Aorta (tissue), 5 donors: ENCODE measurements at regions not wholly inside any gene's neighbourhood (a gene's known extent, or its start where the extent isn't known, plus 50 kb on each side); places are given as distances from the start of the nearest gene placed in this dataset.

ENCODE experiments used
- ATAC-seq: fragments of 200-7000 bp; cut with Tn5 transposase; one replicate; pipeline ENCODE4 v1.9.1; 2022; ENCODE audit warnings: moderate library complexity; ENCODE audit not compliant: low FRiP score
- DNase-seq, 2 donors: peaks; one replicate each; pipeline ENCODE4 v3.0.0-alpha.2; 2020
- H3K27ac ChIP-seq, 2 donors: one replicate each; pipeline ENCODE4 v1.5.1; 2013; ENCODE audit warnings: low read length in 2 of 2, mild to moderate bottlenecking in 2 of 2, moderate library complexity in 2 of 2, control low read depth in 1 of 2, inconsistent platforms in 1 of 2, low read depth in 1 of 2
- H3K27me3 ChIP-seq, 2 donors: one replicate each; pipeline ENCODE4 v1.6.1; 2013; ENCODE audit warnings: control low read depth in 1 of 2, low read length in 1 of 2, mild to moderate bottlenecking in 1 of 2, moderate library complexity in 1 of 2; ENCODE audit not compliant: insufficient read depth in 2 of 2, control insufficient read depth in 1 of 2
- H3K36me3 ChIP-seq, 2 donors: one replicate each; pipeline ENCODE4 v1.6.1; 2013; ENCODE audit warnings: control low read depth in 1 of 2, low read length in 1 of 2, mild to moderate bottlenecking in 1 of 2; ENCODE audit not compliant: insufficient read depth in 2 of 2, control insufficient read depth in 1 of 2
- H3K4me1 ChIP-seq, 2 donors: one replicate each; pipeline ENCODE4 v1.6.1; 2013; ENCODE audit warnings: low read length in 2 of 2, control low read depth in 1 of 2, mild to moderate bottlenecking in 1 of 2, moderate library complexity in 1 of 2; ENCODE audit not compliant: insufficient read depth in 2 of 2, control insufficient read depth in 1 of 2
- H3K4me3 ChIP-seq, 2 donors: one replicate each; pipeline ENCODE4 v1.5.1; 2013; ENCODE audit warnings: low read length in 2 of 2, control low read depth in 1 of 2, mild to moderate bottlenecking in 1 of 2
- H3K9me3 ChIP-seq: one replicate; pipeline ENCODE4 v1.6.1; 2013; ENCODE audit warnings: mild to moderate bottlenecking, low read length; ENCODE audit not compliant: control insufficient read depth
- WGBS, 2 donors: extraction: QIAGEN DNeasy Blood & Tissue Kit; methylation state at CpG; one replicate each; pipeline ENCODE4 v1.1.7; 2013; 5-methylcytosine and 5-hydroxymethylcytosine counted together
- intact Hi-C, 2 donors: fragments of 100-400 bp; cut with DNase I; formaldehyde crosslinking; loops; one replicate each; pipeline versions ENCODE4 v1.14.2 to v1.15.0; 2022
- donor health status: healthy with polysubstance abuse.
- donor health status: Bipolar disorder and iron deficiency.
- donor health status: DM: no; HTN: no; CAD: no.
- donor health status: DM: no; HTN: no; CAD: no.
- donor health status: DM: yes; HTN: yes; CAD: no.

DNA sequence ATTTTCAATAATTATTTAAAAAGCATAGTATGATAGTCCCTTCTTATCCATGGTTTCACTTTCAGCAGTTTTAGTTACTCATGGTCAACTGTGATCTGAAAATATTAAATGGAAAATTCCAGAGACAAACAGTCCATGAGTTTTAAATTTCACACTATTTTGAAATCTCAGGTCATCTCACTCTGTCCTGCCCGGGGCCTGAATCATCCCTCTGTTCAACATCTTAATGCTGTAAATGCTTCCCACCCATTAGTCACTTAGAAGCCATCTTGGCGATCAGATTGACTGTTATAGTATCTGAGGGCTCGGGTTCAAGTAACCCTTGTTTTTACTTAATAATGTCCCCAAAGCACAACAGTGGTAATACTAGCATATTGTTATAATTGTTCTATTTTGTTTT is 1509.3 kb downstream of the FAM181B start:
- no peak overlapping the region for H3K27ac ChIP-seq
- intact Hi-C loops: no loop called here
- WGBS, 2 donors: 82 to 95% methylated on average over 3 of the region's 3 CpGs
- H3K36me3 ChIP-seq: no peaks in the 10 kb centered on the region
- H3K4me1 ChIP-seq: no peaks in the 10 kb centered on the region
- H3K27me3 ChIP-seq: no peaks in the 10 kb centered on the region
- no peaks in the 10 kb centered on the region for H3K9me3 ChIP-seq
- DNase-seq: no peak
- ATAC-seq: no peak
- no peak overlapping the region for H3K4me3 ChIP-seq

DNA sequence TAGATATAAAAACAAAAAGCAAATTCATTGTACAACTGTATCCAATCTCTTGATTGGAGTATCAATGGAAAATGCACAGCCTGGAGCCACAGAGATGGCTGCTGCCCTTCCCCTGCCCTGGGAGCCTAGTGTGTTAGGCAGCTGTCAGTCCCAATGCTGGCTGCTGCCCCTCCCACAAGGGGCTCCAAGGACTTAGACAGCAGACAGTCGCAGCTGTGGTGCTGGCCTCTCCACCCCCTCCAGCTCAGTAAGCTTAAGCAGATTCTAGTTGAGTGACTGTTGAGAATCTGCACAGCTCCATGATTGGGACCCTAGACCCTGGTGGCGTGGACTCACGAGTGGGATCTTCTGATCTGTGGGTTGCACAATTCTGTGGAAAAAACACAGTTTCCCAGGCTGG is 1511.2 kb downstream of the FAM181B start:
- no peak overlapping the region for H3K27ac ChIP-seq
- H3K9me3 ChIP-seq: no peaks in the 10 kb centered on the region
- no peak overlapping the region for H3K4me3 ChIP-seq
- ATAC-seq (no peak), DNase-seq (no peak)
- intact Hi-C loops: no loop called here
- no peaks in the 10 kb centered on the region for H3K27me3 ChIP-seq
- H3K4me1 ChIP-seq: no peaks in the 10 kb centered on the region
- WGBS, 2 donors: 84% methylated on average over 3 of the region's 3 CpGs
- H3K36me3 ChIP-seq: no peaks in the 10 kb centered on the region

DNA sequence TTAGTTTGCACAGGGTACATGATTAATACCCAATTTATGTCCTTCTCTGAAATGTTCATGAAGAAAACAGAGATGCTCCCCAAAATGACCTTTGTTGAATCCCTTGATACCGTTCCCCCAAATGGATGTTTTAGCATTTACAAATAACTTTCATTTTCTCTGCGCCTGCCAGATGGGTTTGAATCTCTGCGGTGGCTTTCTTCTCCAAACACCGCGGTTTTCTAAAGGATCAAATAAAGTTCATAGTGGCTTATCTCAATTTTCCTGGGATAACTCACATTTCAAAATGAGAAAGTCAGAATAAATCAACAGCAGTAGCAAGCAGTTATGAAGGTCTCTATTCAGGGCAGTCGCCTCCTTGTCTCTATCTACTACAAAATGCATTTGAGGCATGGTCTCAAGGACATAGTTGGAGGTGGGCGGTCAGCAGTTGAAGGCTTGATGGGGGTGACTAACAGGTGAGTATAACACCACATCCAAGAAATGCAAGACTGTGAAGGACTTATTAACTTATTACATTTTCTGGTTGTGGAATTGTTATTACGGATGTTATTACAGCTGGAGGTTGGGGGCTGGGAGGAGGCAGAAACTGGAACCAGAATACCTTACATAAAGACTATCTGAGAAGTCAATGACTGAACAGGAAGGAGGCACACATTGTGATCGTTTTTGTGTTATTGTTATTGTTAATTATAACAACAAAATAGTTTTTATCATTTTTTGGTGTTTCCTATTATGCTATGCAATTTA is 1513.3 kb downstream of the FAM181B start:
- intact Hi-C loops: no loop called here
- no peaks in the 10 kb centered on the region for H3K4me1 ChIP-seq
- no peaks in the 10 kb centered on the region for H3K36me3 ChIP-seq
- no peaks in the 10 kb centered on the region for H3K27me3 ChIP-seq
- ATAC-seq (no peak), DNase-seq (no peak)
- no peak overlapping the region for H3K27ac ChIP-seq
- no peaks in the 10 kb centered on the region for H3K9me3 ChIP-seq
- 36 to 46% methylated on average over 9 of the region's 9 CpGs for WGBS, 2 donors
- H3K4me3 ChIP-seq: no peak overlapping the region

DNA sequence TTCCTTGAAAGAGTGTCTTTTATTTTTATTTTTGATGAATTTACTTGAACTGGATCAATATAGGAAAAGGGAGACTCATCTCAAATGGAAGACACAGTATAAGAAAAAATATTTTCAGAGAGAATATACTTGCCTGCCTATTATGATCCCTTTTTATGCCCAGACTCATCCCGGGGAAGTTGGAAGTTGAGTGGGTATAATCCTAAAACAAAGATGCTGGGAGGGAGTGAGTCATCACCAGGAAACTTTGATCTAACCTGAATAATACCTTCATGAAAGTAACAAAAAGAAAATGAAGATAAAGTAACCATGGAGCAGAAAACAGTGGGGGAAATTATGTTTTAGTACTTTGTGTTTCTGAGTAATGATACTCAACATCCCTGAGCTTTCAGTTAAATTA is 1514.0 kb downstream of the FAM181B start:
- no peaks in the 10 kb centered on the region for H3K4me1 ChIP-seq
- DNase-seq: no peak
- no peaks in the 10 kb centered on the region for H3K27me3 ChIP-seq
- intact Hi-C loops: no loop called here
- no peaks in the 10 kb centered on the region for H3K36me3 ChIP-seq
- no peak for ATAC-seq
- WGBS, 2 donors: 83 to 85% methylated on average over 1 of the region's 1 CpG
- H3K27ac ChIP-seq: no peak overlapping the region
- no peaks in the 10 kb centered on the region for H3K9me3 ChIP-seq
- H3K4me3 ChIP-seq: no peak overlapping the region

DNA sequence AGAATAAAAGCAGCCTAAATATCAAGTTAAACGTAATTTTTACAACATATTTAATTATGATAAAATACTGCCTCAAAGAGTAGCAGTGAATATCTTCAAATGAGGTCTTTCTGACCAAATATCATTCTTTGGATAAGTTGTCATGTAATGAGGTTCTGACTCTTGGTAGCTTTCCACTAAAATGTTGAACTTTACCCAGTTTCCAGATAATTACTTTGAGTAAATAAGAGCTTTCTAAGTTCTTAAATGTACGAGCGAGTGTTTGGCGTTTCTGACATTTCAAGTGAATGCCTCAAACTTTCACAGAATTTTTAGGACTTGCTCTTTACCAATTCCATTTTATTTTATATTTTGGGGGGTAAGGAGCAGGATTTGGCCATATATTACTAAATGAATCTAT is 1515.2 kb downstream of the FAM181B start:
- WGBS, 2 donors: 57 to 60% methylated on average over 4 of the region's 4 CpGs
- H3K4me3 ChIP-seq: no peak overlapping the region
- intact Hi-C loops: no loop called here
- no peak for DNase-seq
- no peaks in the 10 kb centered on the region for H3K4me1 ChIP-seq
- peaks cover 2% of the 10 kb centered on the region for H3K9me3 ChIP-seq
- no peak overlapping the region for H3K27ac ChIP-seq
- ATAC-seq: no peak
- no peaks in the 10 kb centered on the region for H3K27me3 ChIP-seq
- no peaks in the 10 kb centered on the region for H3K36me3 ChIP-seq

DNA sequence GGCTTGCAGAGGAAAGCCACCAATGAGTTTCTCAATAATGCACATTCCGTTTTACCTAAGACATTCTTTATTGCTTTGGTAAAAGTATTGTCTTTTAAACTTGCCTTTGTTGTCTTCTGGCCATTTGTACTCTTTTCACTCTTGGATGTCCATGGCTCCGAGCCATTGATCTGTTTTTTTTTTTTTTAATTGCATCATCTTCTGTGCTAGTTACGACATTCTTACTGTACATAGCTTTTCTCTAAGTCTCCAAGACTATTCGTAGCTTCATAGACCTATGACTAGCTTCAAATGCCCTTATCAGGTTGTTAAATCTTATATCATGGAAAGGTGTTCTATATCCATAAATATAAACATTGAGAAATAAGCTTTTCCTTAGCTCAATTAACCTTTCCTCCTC is 1522.6 kb downstream of the FAM181B start:
- no peaks in the 10 kb centered on the region for H3K4me1 ChIP-seq
- H3K27ac ChIP-seq: no peak overlapping the region
- intact Hi-C loops: no loop called here
- H3K27me3 ChIP-seq: no peaks in the 10 kb centered on the region
- 81 to 82% methylated on average over 4 of the region's 4 CpGs for WGBS, 2 donors
- ATAC-seq: no peak
- no peaks in the 10 kb centered on the region for H3K36me3 ChIP-seq
- peaks cover 2% of the 10 kb centered on the region for H3K9me3 ChIP-seq
- no peak for DNase-seq
- H3K4me3 ChIP-seq: no peak overlapping the region

DNA sequence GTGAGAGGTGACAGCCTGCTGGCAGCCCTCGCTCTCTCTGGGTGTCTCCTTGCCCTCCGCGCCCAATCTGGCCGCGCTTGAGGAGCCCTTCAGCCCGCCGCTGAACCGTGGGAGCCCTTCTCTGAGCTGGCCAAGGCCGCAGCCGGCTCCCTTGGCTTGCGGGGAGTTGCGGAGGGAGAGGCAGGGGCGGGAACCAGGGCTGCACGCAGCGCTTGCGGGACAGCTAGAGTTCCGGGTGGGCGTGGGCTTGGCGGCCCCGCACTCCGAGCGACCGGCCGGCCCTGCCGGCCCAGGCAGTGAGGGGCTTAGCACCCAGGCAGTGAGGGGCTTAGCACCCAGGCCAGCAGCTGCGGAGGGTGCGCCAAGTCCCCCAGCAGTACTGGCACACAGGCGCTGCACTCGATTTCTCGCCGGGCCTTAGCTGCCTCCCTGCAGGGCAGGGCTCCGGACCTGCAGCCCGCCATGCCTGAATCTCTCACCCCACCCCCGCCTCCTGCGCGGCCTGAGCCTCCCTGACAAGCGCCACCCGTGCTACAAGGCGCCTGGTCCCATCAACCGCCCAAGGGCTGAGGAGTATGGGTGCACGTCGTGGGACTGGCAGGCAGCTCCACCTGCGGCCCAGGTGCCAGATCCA is 1526.1 kb downstream of the FAM181B start:
- no peak overlapping the region for H3K27ac ChIP-seq
- no peak overlapping the region for H3K4me3 ChIP-seq
- H3K36me3 ChIP-seq: no peaks in the 10 kb centered on the region
- DNase-seq: peak in 1 of 2 donors; percentile 61
- no peaks in the 10 kb centered on the region for H3K27me3 ChIP-seq
- peak; percentile 29 for ATAC-seq
- H3K4me1 ChIP-seq: no peaks in the 10 kb centered on the region
- WGBS, 2 donors: 94 to 95% methylated on average over 37 to 43 of the region's 43 CpGs
- no peaks in the 10 kb centered on the region for H3K9me3 ChIP-seq
- intact Hi-C loops: no loop called here

DNA sequence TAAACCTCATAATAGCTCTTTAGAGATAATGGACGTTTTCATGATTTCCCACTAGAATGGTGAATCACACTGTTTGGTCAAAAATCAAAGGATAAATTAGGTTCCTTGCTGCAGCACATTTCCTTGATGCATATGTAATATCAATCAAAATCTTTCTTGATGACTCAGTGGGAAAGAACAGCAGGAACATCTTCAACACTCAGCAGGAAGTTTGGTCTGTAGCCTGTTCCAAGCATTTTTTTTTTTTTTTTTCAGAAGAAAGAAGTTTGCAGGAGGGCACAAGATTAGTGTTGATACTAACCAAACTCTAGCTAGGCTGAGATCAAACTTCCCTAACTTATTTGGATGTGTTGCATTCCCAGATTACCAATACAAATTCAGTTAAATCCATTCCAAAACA is 1529.8 kb downstream of the FAM181B start:
- Histone ChIP-seq H3K4me3 (no peak overlapping the region), H3K27me3 (no peaks in the 10 kb centered on the region), H3K36me3 (no peaks in the 10 kb centered on the region), H3K27ac (no peak overlapping the region), H3K4me1 (no peaks in the 10 kb centered on the region), H3K9me3 (peaks cover 2% of the 10 kb centered on the region)
- WGBS, 2 donors: 49 to 53% methylated on average over 1 of the region's 1 CpG
- DNase-seq (no peak), ATAC-seq (no peak)
- intact Hi-C loops: no loop called here

DNA sequence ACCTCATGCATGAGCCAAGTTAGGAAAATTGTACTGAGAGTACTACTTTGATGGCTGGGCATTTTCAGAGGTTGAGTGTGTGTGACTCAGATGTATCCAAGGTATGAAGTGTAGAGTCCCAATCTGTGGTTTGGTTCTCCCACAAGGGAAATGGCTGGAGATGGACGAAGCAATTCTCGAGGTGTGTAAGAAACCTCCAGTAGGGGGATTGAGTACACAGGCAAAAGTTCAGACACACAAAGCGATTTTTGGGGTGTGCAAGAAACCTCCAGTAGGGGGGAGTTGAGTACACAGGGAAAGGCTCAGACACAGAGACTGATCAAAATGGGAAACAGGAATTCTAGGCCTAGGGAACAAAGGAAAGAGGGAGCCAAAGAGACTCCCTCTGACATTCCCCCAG is 1536.3 kb downstream of the FAM181B start:
- no peak for ATAC-seq
- no peak overlapping the region for H3K4me3 ChIP-seq

More for the DNA sequence above, 1536.3 kb downstream of the FAM181B start:
- no peak for DNase-seq
- Histone ChIP-seq H3K9me3 (peaks cover 2% of the 10 kb centered on the region), H3K27me3 (no peaks in the 10 kb centered on the region), H3K27ac (no peak overlapping the region), H3K4me1 (no peaks in the 10 kb centered on the region), H3K36me3 (no peaks in the 10 kb centered on the region)
- intact Hi-C loops: no loop called here
- 86 to 89% methylated on average over 3 of the region's 3 CpGs for WGBS, 2 donors
